Activated naive CD4-positive, alpha-beta T cell treated with anti-CD3 and anti-CD28 coated beads for 36 hours (primary cell): ENCODE measurements at regions not wholly inside any gene's neighbourhood (a gene's known extent, or its start where the extent isn't known, plus 50 kb on each side); places are given as distances from the start of the nearest gene placed in this dataset.
"Not testable (repeated sequence)": the region's sequence is repeated elsewhere in the genome, so short reads cannot be mapped to it uniquely, and the experiment has no call there.

ENCODE experiments used
- CTCF ChIA-PET: fragments of 350-600 bp; sonication (Branson Sonifier 250); formaldehyde crosslinking; loops from one replicate; lab custom pipeline; 2021; ENCODE audit warnings: antibody characterized with exemption; lab: Charles Lee
- DNase-seq: peaks from one replicate; pipeline ENCODE4 v3.0.0-alpha.2; 2020
- H3K27ac Mint-ChIP-seq: one replicate; pipeline ENCODE4 v1.8.0; 2021; ENCODE audit warnings: mild to moderate bottlenecking, mixed read lengths
- H3K27me3 Mint-ChIP-seq: one replicate; pipeline ENCODE4 v1.8.0; 2021; ENCODE audit warnings: low read depth, mixed read lengths
- H3K36me3 Mint-ChIP-seq: one replicate; pipeline ENCODE4 v1.8.0; 2021; ENCODE audit warnings: low read depth, mixed read lengths
- H3K4me1 Mint-ChIP-seq: one replicate; pipeline ENCODE4 v1.8.0; 2021; ENCODE audit warnings: low read depth, mixed read lengths
- H3K4me3 Mint-ChIP-seq: one replicate; pipeline ENCODE4 v1.8.0; 2021; ENCODE audit warnings: mild to moderate bottlenecking, moderate library complexity, mixed read lengths
- H3K9me3 Mint-ChIP-seq: one replicate; pipeline ENCODE4 v1.8.0; 2021; ENCODE audit warnings: mixed read lengths
- intact Hi-C: fragments of 100-400 bp; cut with micrococcal nuclease; formaldehyde crosslinking; loops from one replicate; pipeline ENCODE4 v1.15.1; 2023

DNA sequence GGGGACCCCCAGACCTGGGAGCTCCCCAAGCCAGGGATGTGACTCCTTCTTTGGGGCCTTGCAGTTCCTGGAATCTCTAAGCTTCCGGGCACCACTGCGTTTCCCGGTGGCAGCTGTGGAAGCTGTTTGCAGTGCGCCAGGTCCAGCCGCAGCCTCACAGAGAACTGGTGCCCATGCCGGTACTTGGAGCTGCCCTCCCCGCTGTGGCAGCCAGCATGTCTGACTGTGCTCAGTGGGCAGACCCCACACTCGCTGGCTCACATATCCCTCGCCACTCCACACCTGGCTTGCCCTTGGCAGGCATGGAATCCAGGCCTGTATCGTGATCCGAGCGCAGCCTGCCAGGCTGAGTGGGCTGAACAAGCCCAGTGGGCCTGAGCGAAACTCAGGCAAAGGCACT is 753.2 kb upstream of the PCDH20 start:
- Mint-ChIP-seq H3K9me3 (peaks cover 7% of the 10 kb centered on the region), H3K27me3 (no peaks in the 10 kb centered on the region), H3K27ac (no peak overlapping the region), H3K4me3 (no peak overlapping the region), H3K36me3 (no peaks in the 10 kb centered on the region), H3K4me1 (no peaks in the 10 kb centered on the region)
- CTCF ChIA-PET: interaction anchor here (0.6 kb wide), 1 partner anchor 398 kb away, joined by 3 read pairs; no protein-coding TSS in a partner anchor
- no peak for DNase-seq
- intact Hi-C loops: no loop called here

DNA sequence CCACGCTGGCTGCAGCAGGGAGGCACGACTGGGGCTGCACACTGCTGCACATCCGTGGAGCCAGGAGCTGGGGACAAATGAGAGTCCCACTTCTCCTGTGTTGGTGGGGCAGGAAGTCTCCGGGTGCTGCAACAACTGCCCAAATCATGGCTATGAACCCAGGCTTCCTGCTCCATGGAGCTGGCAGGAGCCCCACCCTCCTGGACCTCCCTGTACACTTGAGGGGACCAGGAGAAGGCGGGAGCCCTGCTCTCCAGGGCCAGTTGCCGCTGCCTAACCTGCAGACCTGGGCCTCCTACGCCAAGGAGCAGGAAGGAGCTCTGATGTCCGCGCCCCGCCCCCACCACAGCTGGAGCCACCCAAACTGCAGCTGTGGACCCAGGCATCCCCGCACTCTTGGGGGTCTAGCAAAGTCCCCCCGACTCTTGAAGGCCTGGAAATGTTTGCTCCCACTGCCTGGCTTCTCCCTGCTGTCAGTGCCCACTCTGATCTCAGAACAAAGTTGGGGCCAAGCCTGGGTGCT is 752.1 kb upstream of the PCDH20 start:
- Mint-ChIP-seq H3K36me3 (no peaks in the 10 kb centered on the region), H3K27me3 (no peaks in the 10 kb centered on the region), H3K27ac (no peak overlapping the region), H3K4me1 (no peaks in the 10 kb centered on the region), H3K4me3 (no peak overlapping the region), H3K9me3 (peaks cover 7% of the 10 kb centered on the region)
- CTCF ChIA-PET: no interaction called here
- intact Hi-C loops: no loop called here
- DNase-seq: no peak

DNA sequence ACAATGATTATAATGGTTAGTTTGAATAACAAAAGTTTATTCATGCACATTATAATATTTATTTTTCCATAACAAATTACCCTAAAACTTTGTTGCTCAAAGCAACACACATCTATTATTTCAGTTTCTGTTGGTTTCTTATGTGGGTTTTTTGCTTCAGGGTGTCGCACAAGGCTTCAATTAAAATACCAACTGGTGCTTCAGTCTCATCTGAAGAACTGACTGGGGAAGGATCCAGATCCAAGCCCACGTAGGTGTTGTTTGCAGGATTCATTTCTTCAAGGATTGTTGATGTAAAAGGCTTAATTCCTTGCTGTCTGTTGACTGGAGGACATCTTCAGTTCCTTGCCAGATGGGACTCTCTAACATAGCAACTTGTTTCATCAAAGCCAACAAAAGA is 747.2 kb upstream of the PCDH20 start:
- Mint-ChIP-seq H3K9me3 (no peaks in the 10 kb centered on the region), H3K27ac (no peak overlapping the region), H3K4me3 (no peak overlapping the region), H3K27me3 (no peaks in the 10 kb centered on the region), H3K36me3 (no peaks in the 10 kb centered on the region), H3K4me1 (no peaks in the 10 kb centered on the region)
- CTCF ChIA-PET: no interaction called here
- intact Hi-C loops: no loop called here
- DNase-seq: no peak

- H3K27me3 Mint-ChIP-seq: no peaks in the 10 kb centered on the region
- CTCF ChIA-PET: no interaction called here
- H3K9me3 Mint-ChIP-seq: no peaks in the 10 kb centered on the region
- no peak overlapping the region for H3K27ac Mint-ChIP-seq
- H3K4me3 Mint-ChIP-seq: no peak overlapping the region
- no peaks in the 10 kb centered on the region for H3K4me1 Mint-ChIP-seq
- intact Hi-C loops: no loop called here
- DNase-seq: no peak
- H3K36me3 Mint-ChIP-seq: no peaks in the 10 kb centered on the region
These were observed 742.9 kb upstream of the PCDH20 start for GRCh38 chr13:62158520-62158919.

GRCh38 chr13:62151724-62152123 is 736.1 kb upstream of the PCDH20 start:
- H3K4me3 Mint-ChIP-seq, H3K27me3 Mint-ChIP-seq, H3K27ac Mint-ChIP-seq, DNase-seq, H3K4me1 Mint-ChIP-seq, CTCF ChIA-PET, H3K36me3 Mint-ChIP-seq, intact Hi-C loops: not testable (repeated sequence)
- H3K9me3 Mint-ChIP-seq: peaks cover 13% of the 10 kb centered on the region

DNA sequence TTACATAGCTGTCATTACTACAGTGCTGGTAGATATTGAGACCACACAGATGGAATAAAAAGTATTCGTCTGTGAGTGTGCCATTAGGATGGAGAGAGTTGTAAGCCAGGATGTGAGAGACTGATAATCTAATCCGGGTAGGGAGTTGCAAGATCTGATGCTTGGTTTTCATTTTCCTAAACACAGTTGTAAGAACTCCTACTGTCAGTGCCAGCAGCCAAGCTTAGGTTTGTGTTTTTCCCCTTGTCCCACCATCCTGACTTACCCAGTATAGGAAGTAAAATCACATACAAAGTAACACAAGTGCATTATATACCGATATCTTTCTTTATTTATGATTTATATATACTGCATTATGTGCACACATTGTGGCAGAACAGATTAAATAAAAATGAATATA is 726.4 kb upstream of the PCDH20 start:
- Mint-ChIP-seq H3K4me1 (no peaks in the 10 kb centered on the region), H3K4me3 (no peak overlapping the region), H3K36me3 (no peaks in the 10 kb centered on the region), H3K27ac (no peak overlapping the region), H3K9me3 (peaks cover 6% of the 10 kb centered on the region), H3K27me3 (no peaks in the 10 kb centered on the region)
- intact Hi-C loops: no loop called here
- DNase-seq: no peak
- CTCF ChIA-PET: no interaction called here

GRCh38 chr13:62139597-62139996 is 723.9 kb upstream of the PCDH20 start:
- CTCF ChIA-PET: no interaction called here
- Mint-ChIP-seq H3K4me1 (no peaks in the 10 kb centered on the region), H3K9me3 (peaks cover 6% of the 10 kb centered on the region), H3K36me3 (no peaks in the 10 kb centered on the region), H3K4me3 (no peak overlapping the region), H3K27me3 (no peaks in the 10 kb centered on the region), H3K27ac (no peak overlapping the region)
- DNase-seq: no peak
- intact Hi-C loops: no loop called here

DNA sequence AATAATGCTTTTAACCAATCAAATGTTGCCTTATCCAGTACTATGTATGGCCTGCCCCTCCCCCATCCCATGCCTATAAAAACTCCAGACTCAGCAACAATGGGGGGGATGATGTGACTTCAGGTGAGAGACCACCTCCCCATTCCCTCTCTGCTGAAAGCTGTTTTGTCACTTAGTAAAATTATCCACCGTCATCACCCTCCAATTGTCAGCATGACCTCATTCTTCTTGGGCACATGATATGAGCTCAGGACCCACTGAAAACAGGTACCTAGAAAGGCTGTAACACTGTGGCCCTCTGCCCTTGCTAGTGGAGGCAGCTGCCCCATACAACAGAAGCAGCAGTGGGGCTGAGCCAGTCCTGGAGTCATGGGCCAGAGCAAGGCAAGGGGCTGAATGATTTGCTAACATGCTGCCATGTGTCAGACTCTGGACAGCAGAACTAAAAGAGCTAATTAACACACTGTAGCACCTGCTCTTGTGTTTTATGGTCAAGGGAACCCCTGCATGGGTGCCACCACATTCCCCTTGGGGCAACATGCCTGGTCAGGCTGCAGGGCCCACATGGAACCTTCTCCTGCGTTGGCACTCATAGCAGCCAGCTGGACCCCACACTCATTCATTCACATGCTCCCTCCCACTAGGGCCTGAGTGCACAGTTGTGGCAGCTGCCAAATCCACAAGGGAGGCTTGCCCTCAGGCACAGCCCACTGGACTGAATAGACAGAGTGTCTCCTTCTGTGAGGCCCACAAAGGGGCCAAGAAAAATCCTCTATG is 722.2 kb upstream of the PCDH20 start:
- no peaks in the 10 kb centered on the region for H3K36me3 Mint-ChIP-seq
- H3K4me3 Mint-ChIP-seq: no peak overlapping the region

DNA sequence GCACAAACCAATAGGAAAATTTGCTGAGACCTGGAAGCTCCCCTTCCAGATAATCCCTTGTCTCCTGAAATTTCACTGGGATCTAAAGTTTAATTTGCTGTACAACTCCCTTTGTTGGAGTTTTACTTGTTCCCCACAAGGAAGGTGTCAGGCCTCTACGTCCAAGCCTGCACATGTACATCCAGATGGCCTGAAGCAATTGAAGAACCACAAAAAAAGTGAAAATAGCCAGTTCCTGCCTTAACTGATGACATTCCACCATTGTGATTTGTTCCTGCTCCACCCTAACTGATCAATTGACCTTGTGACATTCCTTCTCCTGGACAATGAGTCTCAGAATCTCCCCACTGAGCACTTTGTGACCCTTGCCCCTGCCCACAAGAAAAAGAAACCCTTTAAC is 716.0 kb upstream of the PCDH20 start:
- DNase-seq: no peak
- H3K4me1 Mint-ChIP-seq: no peaks in the 10 kb centered on the region
- H3K27me3 Mint-ChIP-seq: no peaks in the 10 kb centered on the region
- intact Hi-C loops: no loop called here
- H3K4me3 Mint-ChIP-seq: no peak overlapping the region
- CTCF ChIA-PET: interaction anchor here (0.9 kb wide), 1 partner anchor 12 kb away, joined by 5 read pairs; no protein-coding TSS in a partner anchor
- H3K9me3 Mint-ChIP-seq: peaks cover 2% of the 10 kb centered on the region
- no peaks in the 10 kb centered on the region for H3K36me3 Mint-ChIP-seq
- H3K27ac Mint-ChIP-seq: no peak overlapping the region

More for the DNA sequence above, 722.2 kb upstream of the PCDH20 start:
- Mint-ChIP-seq H3K9me3 (peaks cover 6% of the 10 kb centered on the region), H3K4me1 (no peaks in the 10 kb centered on the region), H3K27ac (no peak overlapping the region), H3K27me3 (no peaks in the 10 kb centered on the region)
- DNase-seq: no peak
- intact Hi-C loops: no loop called here
- CTCF ChIA-PET: no interaction called here

DNA sequence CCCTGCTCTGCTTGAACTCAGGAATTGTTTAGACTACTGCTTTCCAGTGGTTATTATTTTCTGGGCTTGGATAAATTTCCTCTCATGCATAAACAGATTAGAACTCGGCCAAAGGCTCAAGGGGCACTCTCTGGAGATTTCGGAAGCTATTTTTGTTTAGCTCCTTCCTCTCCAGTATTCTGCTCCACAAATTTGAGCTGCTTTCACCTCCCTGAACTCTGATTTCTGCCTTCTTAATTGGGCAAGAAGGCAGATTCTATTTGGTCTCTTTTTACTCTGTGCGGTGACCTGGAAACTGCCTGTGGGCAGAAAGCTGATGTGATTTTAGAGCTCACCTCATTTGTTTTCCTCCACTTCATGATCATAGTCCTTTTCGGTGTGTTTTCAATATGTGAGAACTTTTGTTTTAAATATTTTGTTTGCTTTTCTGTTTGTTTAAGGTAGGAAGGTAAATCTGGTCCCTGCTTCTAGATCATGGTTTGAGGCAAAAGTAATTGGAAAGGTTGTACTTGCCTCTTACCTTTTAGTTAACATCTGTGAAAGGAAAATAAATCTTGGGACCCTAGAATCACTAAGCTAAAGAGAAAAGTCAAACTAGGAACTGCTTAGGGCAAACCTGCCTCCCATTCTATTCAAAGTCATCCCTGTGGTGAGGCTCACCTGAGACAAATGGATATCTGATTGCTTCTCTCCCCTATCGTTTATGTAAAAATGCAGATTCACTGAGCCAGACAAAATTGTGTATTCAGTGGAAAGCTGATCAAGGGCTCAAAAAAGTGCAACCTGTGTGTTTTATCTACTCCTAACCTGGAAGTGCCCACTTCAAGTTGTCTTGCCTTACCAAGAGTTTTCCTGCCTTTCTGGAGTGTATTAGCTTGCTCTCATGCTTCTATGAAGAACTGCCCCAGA is 714.7 kb upstream of the PCDH20 start:
- Mint-ChIP-seq H3K4me3 (no peak overlapping the region), H3K9me3 (peaks cover 2% of the 10 kb centered on the region), H3K4me1 (no peaks in the 10 kb centered on the region), H3K36me3 (no peaks in the 10 kb centered on the region), H3K27ac (no peak overlapping the region), H3K27me3 (no peaks in the 10 kb centered on the region)
- DNase-seq: no peak
- CTCF ChIA-PET: no interaction called here
- intact Hi-C loops: no loop called here

GRCh38 chr13:62129000-62129551 is 713.4 kb upstream of the PCDH20 start:
- H3K9me3 Mint-ChIP-seq: peaks cover 2% of the 10 kb centered on the region

DNA sequence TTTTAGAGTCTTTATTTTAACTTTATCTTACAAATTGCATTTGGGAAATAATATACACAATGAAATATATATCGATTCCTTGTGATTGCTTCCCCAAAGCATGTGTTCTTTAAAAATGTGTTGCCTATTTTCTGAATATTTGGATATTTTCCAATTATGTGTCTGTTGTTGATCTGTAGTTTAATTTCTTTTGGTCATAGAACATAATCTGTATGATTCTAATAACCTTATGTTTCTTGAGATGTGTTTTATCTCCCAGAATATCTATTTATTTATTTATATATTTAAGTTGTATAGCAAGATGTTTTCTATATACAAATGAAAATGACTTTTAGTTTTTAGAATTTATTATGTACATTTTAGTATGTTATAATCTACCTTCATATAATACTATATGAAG is 710.8 kb upstream of the PCDH20 start:
- Mint-ChIP-seq H3K4me3 (no peak overlapping the region), H3K36me3 (no peaks in the 10 kb centered on the region), H3K27me3 (no peaks in the 10 kb centered on the region), H3K4me1 (no peaks in the 10 kb centered on the region), H3K9me3 (peaks cover 1% of the 10 kb centered on the region), H3K27ac (no peak overlapping the region)
- CTCF ChIA-PET: no interaction called here
- intact Hi-C loops: no loop called here
- no peak for DNase-seq

More at GRCh38 chr13:62129000-62129551, 713.4 kb upstream of the PCDH20 start:
- no peaks in the 10 kb centered on the region for H3K27me3 Mint-ChIP-seq
- intact Hi-C loops: no loop called here
- CTCF ChIA-PET: no interaction called here
- H3K36me3 Mint-ChIP-seq: no peaks in the 10 kb centered on the region
- no peak for DNase-seq
- no peak overlapping the region for H3K4me3 Mint-ChIP-seq
- H3K27ac Mint-ChIP-seq: no peak overlapping the region
- no peaks in the 10 kb centered on the region for H3K4me1 Mint-ChIP-seq
